ENCODE measurements at regions not wholly inside any gene's neighbourhood (a gene's known extent, or its start where the extent isn't known, plus 50 kb on each side); places are given as distances from the start of the nearest gene placed in this dataset.

GRCh38 chr15:24878153-24878552 is 76.6 kb upstream of the SNRPN start:
- ATAC-seq: peak; percentile 56 to 79
- Histone ChIP-seq H3K27me3 (ENCODE audit: control insufficient read depth, insufficient read depth) (no peaks in the 10 kb centered on the region), H3K4me1 (ENCODE audit: control insufficient read depth, insufficient read depth, low read length) (no peaks in the 10 kb centered on the region), H3K9me3 (ENCODE audit: control insufficient read depth, low read length) (no peaks in the 10 kb centered on the region), H3K4me3 (ENCODE audit: low read length) (peak overlapping the region; percentile 55), H3K27ac (ENCODE audit: low read length) (no peak overlapping the region)
- DNase-seq: peak in 2 of 3 donors; percentile 60 to 65
- intact Hi-C loops (cut with DNase I): no loop called here
- WGBS: 25% methylated on average over 37 of the region's 37 CpGs

- 81% methylated on average over 2 of the region's 2 CpGs for WGBS
- ATAC-seq: no peak
- H3K9me3 ChIP-seq (ENCODE audit: control insufficient read depth, low read length): no peaks in the 10 kb centered on the region
- H3K27me3 ChIP-seq (ENCODE audit: control insufficient read depth, insufficient read depth): no peaks in the 10 kb centered on the region
- no peak overlapping the region for H3K27ac ChIP-seq (ENCODE audit: low read length)
- intact Hi-C loops (cut with DNase I): no loop called here
- H3K4me1 ChIP-seq (ENCODE audit: control insufficient read depth, insufficient read depth, low read length): no peaks in the 10 kb centered on the region
- H3K4me3 ChIP-seq (ENCODE audit: low read length): no peak overlapping the region
- no peak for DNase-seq
Measured at GRCh38 chr15:24879492-24879891, 75.3 kb upstream of the SNRPN start.

- Histone ChIP-seq H3K4me3 (ENCODE audit: low read length) (no peak overlapping the region), H3K27me3 (ENCODE audit: control insufficient read depth, insufficient read depth) (no peaks in the 10 kb centered on the region), H3K9me3 (ENCODE audit: control insufficient read depth, low read length) (no peaks in the 10 kb centered on the region), H3K27ac (ENCODE audit: low read length) (no peak overlapping the region), H3K4me1 (ENCODE audit: control insufficient read depth, insufficient read depth, low read length) (no peaks in the 10 kb centered on the region)
- ATAC-seq (no peak), DNase-seq (no peak)
- intact Hi-C loops (cut with DNase I): no loop called here
- WGBS: 79% methylated on average over 8 of the region's 8 CpGs
Measured at GRCh38 chr15:24880663-24881062, 74.1 kb upstream of the SNRPN start.

GRCh38 chr15:24886538-24886937 is 68.2 kb upstream of the SNRPN start:
- DNase-seq: no peak
- H3K4me3 ChIP-seq (ENCODE audit: low read length): no peak overlapping the region
- H3K27me3 ChIP-seq (ENCODE audit: control insufficient read depth, insufficient read depth): no peaks in the 10 kb centered on the region
- no peak overlapping the region for H3K27ac ChIP-seq (ENCODE audit: low read length)
- no peaks in the 10 kb centered on the region for H3K4me1 ChIP-seq (ENCODE audit: control insufficient read depth, insufficient read depth, low read length)
- ATAC-seq: no peak
- no peaks in the 10 kb centered on the region for H3K9me3 ChIP-seq (ENCODE audit: control insufficient read depth, low read length)
- intact Hi-C loops (cut with DNase I): no loop called here
- WGBS: 71% methylated on average over 3 of the region's 3 CpGs

DNA sequence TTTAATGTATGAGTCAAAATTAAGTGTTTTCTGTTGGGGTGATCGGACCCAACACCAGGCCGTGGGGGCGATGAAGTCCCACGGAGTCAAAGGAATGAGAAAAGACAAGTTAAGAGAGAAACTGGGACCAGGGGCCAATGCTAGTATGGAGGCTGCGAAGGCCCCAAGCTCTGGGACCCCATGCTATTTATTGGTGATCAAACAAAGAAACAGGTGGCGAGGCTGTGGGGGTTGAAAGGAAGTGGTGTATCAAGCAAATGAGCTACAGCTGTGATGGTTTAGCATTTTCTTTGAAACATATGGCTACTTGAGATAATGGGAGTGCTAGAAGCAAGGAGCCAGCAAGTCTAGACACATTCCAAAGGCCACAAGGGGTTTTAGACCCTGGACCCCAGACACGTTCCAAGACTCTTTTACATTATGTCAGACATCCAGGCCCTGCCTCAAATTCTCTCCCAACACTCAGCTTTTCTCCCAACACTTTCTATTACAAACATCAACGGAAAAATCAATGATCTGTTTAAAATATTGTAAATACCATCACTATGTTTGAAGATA is 56.0 kb upstream of the SNRPN start:
- WGBS: 51% methylated on average over 8 of the region's 8 CpGs
- Histone ChIP-seq H3K27ac (ENCODE audit: low read length) (no peak overlapping the region), H3K27me3 (ENCODE audit: control insufficient read depth, insufficient read depth) (no peaks in the 10 kb centered on the region), H3K4me1 (ENCODE audit: control insufficient read depth, insufficient read depth, low read length) (no peaks in the 10 kb centered on the region), H3K9me3 (ENCODE audit: control insufficient read depth, low read length) (no peaks in the 10 kb centered on the region), H3K4me3 (ENCODE audit: low read length) (no peak overlapping the region)
- DNase-seq (no peak), ATAC-seq (no peak)
- intact Hi-C loops (cut with DNase I): no loop called here

- intact Hi-C loops (cut with DNase I): no loop called here
- Histone ChIP-seq H3K4me3 (ENCODE audit: low read length) (no peak overlapping the region), H3K27me3 (ENCODE audit: control insufficient read depth, insufficient read depth) (no peaks in the 10 kb centered on the region)
Measured at GRCh38 chr15:24899367-24899766, 55.4 kb upstream of the SNRPN start.

DNA sequence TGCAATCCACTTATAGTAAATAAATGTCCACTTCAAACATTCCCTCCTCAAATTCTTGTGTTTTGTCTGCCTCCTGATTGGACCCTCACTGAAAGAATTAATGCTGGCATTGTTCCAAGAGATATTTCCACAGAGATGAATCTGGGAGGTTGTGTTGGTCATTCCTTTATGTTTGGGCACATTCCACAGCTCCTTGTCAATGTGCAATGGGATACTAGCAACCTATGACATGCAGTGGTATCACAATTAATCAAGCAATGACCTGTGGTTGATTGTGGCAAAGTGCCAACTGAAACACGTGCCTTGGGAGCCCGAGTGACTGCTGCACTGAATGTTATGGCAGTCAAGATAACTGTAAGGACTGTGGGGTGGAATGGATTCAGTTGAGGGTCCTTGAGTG is 55.0 kb upstream of the SNRPN start:
- intact Hi-C loops (cut with DNase I): no loop called here
- Histone ChIP-seq H3K4me3 (ENCODE audit: low read length) (no peak overlapping the region), H3K9me3 (ENCODE audit: control insufficient read depth, low read length) (no peaks in the 10 kb centered on the region), H3K27me3 (ENCODE audit: control insufficient read depth, insufficient read depth) (no peaks in the 10 kb centered on the region), H3K4me1 (ENCODE audit: control insufficient read depth, insufficient read depth, low read length) (no peaks in the 10 kb centered on the region), H3K27ac (ENCODE audit: low read length) (no peak overlapping the region)
- WGBS: 26% methylated on average over 2 of the region's 2 CpGs
- ATAC-seq (no peak), DNase-seq (no peak)

More at GRCh38 chr15:24899367-24899766, 55.4 kb upstream of the SNRPN start:
- no peak for ATAC-seq
- Histone ChIP-seq H3K9me3 (ENCODE audit: control insufficient read depth, low read length) (no peaks in the 10 kb centered on the region), H3K4me1 (ENCODE audit: control insufficient read depth, insufficient read depth, low read length) (no peaks in the 10 kb centered on the region), H3K27ac (ENCODE audit: low read length) (no peak overlapping the region)
- no peak for DNase-seq
- 68% methylated on average over 3 of the region's 3 CpGs for WGBS

GRCh38 chr15:24901409-24901808 is 53.4 kb upstream of the SNRPN start:
- Histone ChIP-seq H3K4me3 (ENCODE audit: low read length) (no peak overlapping the region), H3K27me3 (ENCODE audit: control insufficient read depth, insufficient read depth) (no peaks in the 10 kb centered on the region), H3K4me1 (ENCODE audit: control insufficient read depth, insufficient read depth, low read length) (no peaks in the 10 kb centered on the region), H3K27ac (ENCODE audit: low read length) (no peak overlapping the region), H3K9me3 (ENCODE audit: control insufficient read depth, low read length) (no peaks in the 10 kb centered on the region)
- ATAC-seq (no peak), DNase-seq (no peak)
- intact Hi-C loops (cut with DNase I): no loop called here
- WGBS: 73% methylated on average over 3 of the region's 3 CpGs

Measured in right cardiac atrium (tissue), 5 donors.